A549 (cell line): ENCODE measurements at regions not wholly inside any gene's neighbourhood (a gene's known extent, or its start where the extent isn't known, plus 50 kb on each side); places are given as distances from the start of the nearest gene placed in this dataset.

Experiments
- CHD2 ChIP-seq: fragments of 150-350 bp; IDR thresholded peaks from 2 replicates; pipeline ENCODE4 v1.6.1; 2014; ENCODE audit warnings: low read length; ENCODE audit not compliant: partially characterized antibody
- MAFK ChIP-seq: fragments of 450-650 bp; IDR thresholded peaks from 2 replicates; pipeline ENCODE4 v1.6.1; 2014; ENCODE audit not compliant: partially characterized antibody
- POLR2A ChIP-seq: IDR thresholded peaks from 2 replicates; pipeline ENCODE4 v1.6.1; 2012; ENCODE audit warnings: mild to moderate bottlenecking, low read length
- RAD21 ChIP-seq, 2 experiments: fragments of >200 bp in 1 of 2; sonication (Bioruptor Twin) in 1 of 2; formaldehyde crosslinking in 1 of 2; IDR thresholded peaks in 1 of 2; conservative IDR thresholded peaks in 1 of 2; 2 replicates in 1 of 2; 3 replicates in 1 of 2; pipeline ENCODE4 v1.6.1; 2012 to 2018; ENCODE audit warnings: inconsistent platforms in 1 of 2
- RCOR1 ChIP-seq: fragments of 150-350 bp; IDR thresholded peaks from 2 replicates; pipeline ENCODE4 v1.6.1; 2014; ENCODE audit warnings: antibody characterized with exemption, low read length, low read depth
- RFX5 ChIP-seq: fragments of 450-650 bp; IDR thresholded peaks from 2 replicates; pipeline ENCODE4 v1.7.1; 2014; ENCODE audit warnings: antibody characterized with exemption, mild to moderate bottlenecking, moderate library complexity
- ZFP36 ChIP-seq: fragments of 450-650 bp; IDR thresholded peaks from 2 replicates; pipeline ENCODE4 v1.6.1; 2014; ENCODE audit warnings: borderline replicate concordance; ENCODE audit not compliant: partially characterized antibody
- TF ChIP-seq, protein P1 (sequence below): fragments of >200 bp; sonication (Bioruptor Twin); formaldehyde crosslinking; IDR thresholded peaks from 3 replicates; pipeline ENCODE4 v1.5.1; 2016
- TF ChIP-seq, protein P2 (sequence below): fragments of 450-650 bp; IDR thresholded peaks from 2 replicates; pipeline ENCODE4 v1.6.1; 2014; ENCODE audit warnings: antibody characterized with exemption
- TF ChIP-seq, protein P3 (sequence below): IDR thresholded peaks from 2 replicates; pipeline ENCODE4 v1.6.1; 2012

DNA sequence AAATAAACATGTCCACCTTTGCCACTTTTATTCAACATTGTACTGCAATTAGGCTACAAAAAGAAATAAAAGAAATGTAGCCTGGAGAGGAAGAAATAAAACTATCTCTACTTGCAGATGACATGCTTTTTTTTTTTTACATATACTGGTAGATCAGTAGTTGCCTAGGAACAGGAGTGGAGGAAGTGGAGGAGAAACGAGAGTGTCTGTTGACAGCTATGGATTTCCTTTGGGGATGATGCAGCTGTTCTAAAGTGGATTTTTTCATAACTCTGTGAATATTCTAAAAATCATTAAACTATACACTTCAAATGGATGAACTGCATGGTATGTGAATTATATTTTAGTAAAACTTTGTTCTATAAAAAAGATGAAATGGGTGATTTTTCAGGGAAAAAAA, 116.4 kb downstream of the ANAPC4 start:
- TF ChIP-seq POLR2A (no peak), RCOR1 (no peak), RFX5 (no peak), CHD2 (no peak), RAD21 (conservative IDR thresholded peaks at IDR 0.05 in 1 of 2, IDR thresholded peaks at IDR 0.05 in 1 of 2) (no peak), ZFP36 (no peak), MAFK (no peak)
- TF ChIP-seq, protein P1, sequence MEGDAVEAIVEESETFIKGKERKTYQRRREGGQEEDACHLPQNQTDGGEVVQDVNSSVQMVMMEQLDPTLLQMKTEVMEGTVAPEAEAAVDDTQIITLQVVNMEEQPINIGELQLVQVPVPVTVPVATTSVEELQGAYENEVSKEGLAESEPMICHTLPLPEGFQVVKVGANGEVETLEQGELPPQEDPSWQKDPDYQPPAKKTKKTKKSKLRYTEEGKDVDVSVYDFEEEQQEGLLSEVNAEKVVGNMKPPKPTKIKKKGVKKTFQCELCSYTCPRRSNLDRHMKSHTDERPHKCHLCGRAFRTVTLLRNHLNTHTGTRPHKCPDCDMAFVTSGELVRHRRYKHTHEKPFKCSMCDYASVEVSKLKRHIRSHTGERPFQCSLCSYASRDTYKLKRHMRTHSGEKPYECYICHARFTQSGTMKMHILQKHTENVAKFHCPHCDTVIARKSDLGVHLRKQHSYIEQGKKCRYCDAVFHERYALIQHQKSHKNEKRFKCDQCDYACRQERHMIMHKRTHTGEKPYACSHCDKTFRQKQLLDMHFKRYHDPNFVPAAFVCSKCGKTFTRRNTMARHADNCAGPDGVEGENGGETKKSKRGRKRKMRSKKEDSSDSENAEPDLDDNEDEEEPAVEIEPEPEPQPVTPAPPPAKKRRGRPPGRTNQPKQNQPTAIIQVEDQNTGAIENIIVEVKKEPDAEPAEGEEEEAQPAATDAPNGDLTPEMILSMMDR, result no peak
- TF ChIP-seq, protein P2, sequence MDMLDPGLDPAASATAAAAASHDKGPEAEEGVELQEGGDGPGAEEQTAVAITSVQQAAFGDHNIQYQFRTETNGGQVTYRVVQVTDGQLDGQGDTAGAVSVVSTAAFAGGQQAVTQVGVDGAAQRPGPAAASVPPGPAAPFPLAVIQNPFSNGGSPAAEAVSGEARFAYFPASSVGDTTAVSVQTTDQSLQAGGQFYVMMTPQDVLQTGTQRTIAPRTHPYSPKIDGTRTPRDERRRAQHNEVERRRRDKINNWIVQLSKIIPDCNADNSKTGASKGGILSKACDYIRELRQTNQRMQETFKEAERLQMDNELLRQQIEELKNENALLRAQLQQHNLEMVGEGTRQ, result no peak
- TF ChIP-seq, protein P3, sequence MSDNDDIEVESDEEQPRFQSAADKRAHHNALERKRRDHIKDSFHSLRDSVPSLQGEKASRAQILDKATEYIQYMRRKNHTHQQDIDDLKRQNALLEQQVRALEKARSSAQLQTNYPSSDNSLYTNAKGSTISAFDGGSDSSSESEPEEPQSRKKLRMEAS, result no peak
